WI38 (cell line): ENCODE measurements at regions not wholly inside any gene's neighbourhood (a gene's known extent, or its start where the extent isn't known, plus 50 kb on each side); places are given as distances from the start of the nearest gene placed in this dataset.

Experiments
- H3K4me3 ChIP-seq: 2 replicates; pipeline ENCODE4 v1.5.1; 2011; ENCODE audit warnings: low read depth, mild to moderate bottlenecking, control low read depth, low read length
- CTCF ChIP-seq: IDR thresholded peaks from 2 replicates; pipeline ENCODE4 v1.5.1; 2012; ENCODE audit warnings: low read depth, mild to moderate bottlenecking, control low read depth, low read length

- no peak overlapping the region for H3K4me3 ChIP-seq
- TF ChIP-seq CTCF, result no peak
These were observed 67.8 kb upstream of the LYPLAL1 start for GRCh38 chr1:219105893-219106292.

DNA sequence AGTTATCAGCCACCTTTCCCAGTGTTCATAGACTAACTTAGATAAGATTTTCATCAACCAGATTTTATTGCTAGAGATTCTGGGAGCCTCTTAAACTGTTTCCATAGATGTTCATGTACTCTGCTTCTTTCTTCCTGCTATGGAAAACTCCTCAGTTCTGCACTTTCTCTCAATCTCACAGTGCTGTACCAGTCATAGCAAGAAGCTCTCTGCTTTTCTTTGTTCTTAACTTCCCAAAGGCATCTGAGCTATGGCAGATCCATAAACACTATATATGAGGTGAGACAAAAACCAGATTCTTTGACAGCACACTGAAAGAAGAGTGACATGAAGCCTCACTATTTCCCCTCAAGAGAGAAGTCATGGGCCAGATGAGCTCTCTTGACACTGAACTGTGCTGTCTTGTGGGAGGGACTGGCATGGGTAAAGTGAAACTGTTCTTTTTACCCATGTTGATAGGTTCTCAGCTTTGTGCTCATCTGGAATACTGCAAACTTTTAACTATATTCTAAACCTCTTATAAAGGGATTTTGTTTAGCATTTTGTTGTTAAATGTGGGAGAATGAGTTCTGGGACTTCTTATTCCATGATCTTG, 64.2 kb upstream of the LYPLAL1 start:
- no peak for TF ChIP-seq CTCF
- H3K4me3 ChIP-seq, result no peak overlapping the region

- TF ChIP-seq CTCF, result no peak
These were observed 60.4 kb upstream of the LYPLAL1 start for GRCh38 chr1:219113261-219113660.

GRCh38 chr1:219114014-219114413, 59.7 kb upstream of the LYPLAL1 start:
- TF ChIP-seq CTCF, result no peak
- no peak overlapping the region for H3K4me3 ChIP-seq

More at GRCh38 chr1:219113261-219113660, 60.4 kb upstream of the LYPLAL1 start:
- no peak overlapping the region for H3K4me3 ChIP-seq

GRCh38 chr1:219119839-219120238, 53.8 kb upstream of the LYPLAL1 start:
- TF ChIP-seq CTCF, result no peak
- no peak overlapping the region for H3K4me3 ChIP-seq

- TF ChIP-seq CTCF, result no peak
- no peak overlapping the region for H3K4me3 ChIP-seq
These were observed 52.8 kb upstream of the LYPLAL1 start for GRCh38 chr1:219120624-219121544.

DNA sequence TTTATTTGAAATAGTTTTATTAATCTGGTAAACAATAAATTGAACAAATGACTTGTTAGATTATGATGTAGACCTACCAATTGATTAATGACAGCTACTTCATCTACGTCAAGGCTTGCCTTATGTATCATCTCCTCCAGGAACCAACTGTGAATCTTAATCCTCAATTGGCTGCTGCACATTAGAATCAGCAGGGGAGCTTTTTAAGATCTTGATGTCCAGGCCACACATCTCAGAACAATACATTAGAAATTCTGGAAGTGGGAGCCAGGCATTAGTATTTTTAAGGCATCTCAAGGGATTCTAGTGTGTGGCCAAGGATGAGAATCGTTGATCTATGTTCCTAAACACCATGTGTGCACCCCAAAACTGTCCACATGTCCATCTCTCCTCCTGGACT, 52.0 kb upstream of the LYPLAL1 start:
- TF ChIP-seq CTCF, result no peak
- no peak overlapping the region for H3K4me3 ChIP-seq
